DND-41 (cell line): ENCODE measurements at regions not wholly inside any gene's neighbourhood (a gene's known extent, or its start where the extent isn't known, plus 50 kb on each side); places are given as distances from the start of the nearest gene placed in this dataset.

ENCODE experiments used
- EZH2 ChIP-seq: IDR thresholded peaks from 3 replicates; pipeline ENCODE4 v1.6.1; 2012; ENCODE audit warnings: borderline replicate concordance, low read depth, mild to moderate bottlenecking, moderate library complexity, low read length, inconsistent platforms; ENCODE audit not compliant: severe bottlenecking
- TF ChIP-seq, protein P1 (sequence below): IDR thresholded peaks from 2 replicates; pipeline ENCODE4 v1.5.1; 2012; ENCODE audit warnings: borderline replicate concordance, low read length, moderate library complexity, mild to moderate bottlenecking; ENCODE audit not compliant: poor library complexity, severe bottlenecking; ENCODE audit errors: extremely low read depth

DNA sequence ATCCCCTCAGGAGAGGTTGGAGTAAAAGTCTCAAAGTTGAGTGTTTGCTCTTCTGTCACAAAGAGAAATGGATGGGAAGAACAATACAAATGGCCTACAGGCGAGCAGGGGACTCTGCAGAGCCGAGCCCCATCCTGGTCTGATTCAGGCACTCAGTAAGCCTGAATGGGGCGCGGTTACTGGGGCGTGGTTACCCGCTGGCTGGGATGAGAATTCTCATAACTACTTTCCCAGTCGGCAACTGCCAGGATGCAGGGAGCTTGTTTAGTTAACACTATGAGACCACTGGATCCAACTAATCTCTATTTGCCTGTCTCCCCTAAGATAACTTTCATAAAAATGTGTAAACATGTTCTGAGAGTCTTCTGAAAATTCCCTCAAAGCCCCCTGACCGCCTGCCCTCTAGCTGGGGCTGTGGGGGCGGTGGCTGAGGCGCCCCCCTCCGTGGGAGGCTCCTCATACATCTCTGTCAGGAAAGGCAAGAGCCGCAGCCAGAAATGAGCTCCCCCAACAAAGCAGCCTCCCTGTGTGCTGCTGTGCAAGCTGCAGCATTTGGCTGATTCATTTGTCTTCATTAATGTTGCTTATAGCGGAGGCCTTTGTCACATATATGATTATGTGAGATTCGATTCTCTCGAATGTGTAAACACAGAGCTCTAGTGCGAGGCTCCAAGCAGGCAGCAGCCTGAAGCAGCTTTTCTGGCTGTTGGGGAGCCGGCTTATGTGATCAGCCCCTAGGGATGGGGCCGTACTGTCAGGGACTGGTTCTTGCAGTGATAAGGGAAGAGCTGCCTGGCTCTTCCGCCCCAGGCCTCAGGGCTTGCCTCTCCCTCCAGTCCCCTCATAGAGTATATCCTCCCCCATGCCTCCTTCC lies 126.1 kb upstream of the ARHGAP5 start:
- TF ChIP-seq, protein P1, sequence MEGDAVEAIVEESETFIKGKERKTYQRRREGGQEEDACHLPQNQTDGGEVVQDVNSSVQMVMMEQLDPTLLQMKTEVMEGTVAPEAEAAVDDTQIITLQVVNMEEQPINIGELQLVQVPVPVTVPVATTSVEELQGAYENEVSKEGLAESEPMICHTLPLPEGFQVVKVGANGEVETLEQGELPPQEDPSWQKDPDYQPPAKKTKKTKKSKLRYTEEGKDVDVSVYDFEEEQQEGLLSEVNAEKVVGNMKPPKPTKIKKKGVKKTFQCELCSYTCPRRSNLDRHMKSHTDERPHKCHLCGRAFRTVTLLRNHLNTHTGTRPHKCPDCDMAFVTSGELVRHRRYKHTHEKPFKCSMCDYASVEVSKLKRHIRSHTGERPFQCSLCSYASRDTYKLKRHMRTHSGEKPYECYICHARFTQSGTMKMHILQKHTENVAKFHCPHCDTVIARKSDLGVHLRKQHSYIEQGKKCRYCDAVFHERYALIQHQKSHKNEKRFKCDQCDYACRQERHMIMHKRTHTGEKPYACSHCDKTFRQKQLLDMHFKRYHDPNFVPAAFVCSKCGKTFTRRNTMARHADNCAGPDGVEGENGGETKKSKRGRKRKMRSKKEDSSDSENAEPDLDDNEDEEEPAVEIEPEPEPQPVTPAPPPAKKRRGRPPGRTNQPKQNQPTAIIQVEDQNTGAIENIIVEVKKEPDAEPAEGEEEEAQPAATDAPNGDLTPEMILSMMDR, result no peak
- no peak for TF ChIP-seq EZH2
